ENCODE measurements at regions not wholly inside any gene's neighbourhood (a gene's known extent, or its start where the extent isn't known, plus 50 kb on each side); places are given as distances from the start of the nearest gene placed in this dataset.

DNA sequence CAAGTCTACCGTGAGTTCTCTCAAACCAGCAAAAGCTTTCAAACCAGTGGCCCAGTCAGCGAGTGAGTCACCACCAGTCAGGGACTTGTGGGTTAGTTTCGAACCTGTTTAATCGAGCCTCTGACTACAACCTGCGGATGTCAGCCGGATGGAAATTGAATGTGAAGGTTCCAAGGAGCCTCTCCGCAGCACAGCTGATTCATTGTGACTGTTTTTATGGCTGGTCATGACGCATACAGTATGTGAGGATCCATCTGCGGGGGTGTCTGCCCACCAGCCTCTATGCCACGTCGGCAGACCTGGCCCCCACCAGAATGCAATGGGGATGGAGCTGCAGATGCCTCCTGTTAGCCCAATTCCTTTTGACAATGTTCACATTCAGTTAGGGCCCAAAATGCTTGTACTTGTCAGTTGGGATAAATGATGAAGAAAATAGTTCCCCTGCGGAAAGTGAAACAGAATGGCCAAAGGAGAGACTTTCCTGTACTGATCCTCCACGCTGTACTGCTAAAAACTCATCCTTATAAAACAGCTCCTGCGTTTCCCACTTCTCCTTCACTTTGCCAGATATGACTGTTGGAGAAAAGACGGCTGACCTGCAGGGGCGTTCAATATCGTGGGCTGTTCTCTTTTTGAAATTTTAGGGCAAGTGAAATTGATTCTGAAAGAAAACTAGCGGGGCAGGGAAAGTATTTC, 206.6 kb downstream of the TFAP2B start:
- Mint-ChIP-seq H3K4me3 (ENCODE audit: unreplicated experiment) (no peak overlapping the region), H3K27ac (ENCODE audit: unreplicated experiment) (no peak overlapping the region), H3K36me3 (ENCODE audit: low read depth, unreplicated experiment) (no peaks in the 10 kb centered on the region), H3K4me1 (ENCODE audit: low read depth, unreplicated experiment) (peaks cover 20% of the 10 kb centered on the region), H3K27me3 (ENCODE audit: low read depth, unreplicated experiment) (no peaks in the 10 kb centered on the region), H3K9me3 (ENCODE audit: unreplicated experiment) (no peaks in the 10 kb centered on the region)
- Histone ChIP-seq H3K4me3 (ENCODE audit: insufficient read depth, low read depth, low read length) (no peak overlapping the region), H3K27me3 (ENCODE audit: insufficient read depth, low read length) (no peaks in the 10 kb centered on the region), H3K4me2 (ENCODE audit: low read length) (no peak overlapping the region), H3K27ac (ENCODE audit: low read depth, low read length) (peak overlapping the region; percentile 40), H3K79me2 (ENCODE audit: insufficient read depth, low read length) (no peaks in the 10 kb centered on the region), H3K9ac (ENCODE audit: low read length) (peak overlapping the region; percentile 19), H3K9me3 (ENCODE audit: insufficient read depth, low read depth, low read length) (no peaks in the 10 kb centered on the region), H4K20me1 (ENCODE audit: insufficient read depth, low read length) (no peaks in the 10 kb centered on the region), H3K36me3 (ENCODE audit: insufficient read depth, low read length) (no peaks in the 10 kb centered on the region), H2AFZ (ENCODE audit: low read depth, low read length) (no peak overlapping the region), H3K4me1 (ENCODE audit: insufficient read depth, low read length) (peaks cover 4% of the 10 kb centered on the region)
- no peak for TF ChIP-seq EZH2 (IDR thresholded peaks at IDR 0.05; ENCODE audit: insufficient read depth, low read length)
- TF ChIP-seq, protein P1, sequence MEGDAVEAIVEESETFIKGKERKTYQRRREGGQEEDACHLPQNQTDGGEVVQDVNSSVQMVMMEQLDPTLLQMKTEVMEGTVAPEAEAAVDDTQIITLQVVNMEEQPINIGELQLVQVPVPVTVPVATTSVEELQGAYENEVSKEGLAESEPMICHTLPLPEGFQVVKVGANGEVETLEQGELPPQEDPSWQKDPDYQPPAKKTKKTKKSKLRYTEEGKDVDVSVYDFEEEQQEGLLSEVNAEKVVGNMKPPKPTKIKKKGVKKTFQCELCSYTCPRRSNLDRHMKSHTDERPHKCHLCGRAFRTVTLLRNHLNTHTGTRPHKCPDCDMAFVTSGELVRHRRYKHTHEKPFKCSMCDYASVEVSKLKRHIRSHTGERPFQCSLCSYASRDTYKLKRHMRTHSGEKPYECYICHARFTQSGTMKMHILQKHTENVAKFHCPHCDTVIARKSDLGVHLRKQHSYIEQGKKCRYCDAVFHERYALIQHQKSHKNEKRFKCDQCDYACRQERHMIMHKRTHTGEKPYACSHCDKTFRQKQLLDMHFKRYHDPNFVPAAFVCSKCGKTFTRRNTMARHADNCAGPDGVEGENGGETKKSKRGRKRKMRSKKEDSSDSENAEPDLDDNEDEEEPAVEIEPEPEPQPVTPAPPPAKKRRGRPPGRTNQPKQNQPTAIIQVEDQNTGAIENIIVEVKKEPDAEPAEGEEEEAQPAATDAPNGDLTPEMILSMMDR (IDR thresholded peaks at IDR 0.05; ENCODE audit: insufficient read depth, low read depth, low read length) = no peak
- FAIRE-seq = no peak
- DNase-seq (ENCODE audit: low read depth) = peak; percentile 75

DNA sequence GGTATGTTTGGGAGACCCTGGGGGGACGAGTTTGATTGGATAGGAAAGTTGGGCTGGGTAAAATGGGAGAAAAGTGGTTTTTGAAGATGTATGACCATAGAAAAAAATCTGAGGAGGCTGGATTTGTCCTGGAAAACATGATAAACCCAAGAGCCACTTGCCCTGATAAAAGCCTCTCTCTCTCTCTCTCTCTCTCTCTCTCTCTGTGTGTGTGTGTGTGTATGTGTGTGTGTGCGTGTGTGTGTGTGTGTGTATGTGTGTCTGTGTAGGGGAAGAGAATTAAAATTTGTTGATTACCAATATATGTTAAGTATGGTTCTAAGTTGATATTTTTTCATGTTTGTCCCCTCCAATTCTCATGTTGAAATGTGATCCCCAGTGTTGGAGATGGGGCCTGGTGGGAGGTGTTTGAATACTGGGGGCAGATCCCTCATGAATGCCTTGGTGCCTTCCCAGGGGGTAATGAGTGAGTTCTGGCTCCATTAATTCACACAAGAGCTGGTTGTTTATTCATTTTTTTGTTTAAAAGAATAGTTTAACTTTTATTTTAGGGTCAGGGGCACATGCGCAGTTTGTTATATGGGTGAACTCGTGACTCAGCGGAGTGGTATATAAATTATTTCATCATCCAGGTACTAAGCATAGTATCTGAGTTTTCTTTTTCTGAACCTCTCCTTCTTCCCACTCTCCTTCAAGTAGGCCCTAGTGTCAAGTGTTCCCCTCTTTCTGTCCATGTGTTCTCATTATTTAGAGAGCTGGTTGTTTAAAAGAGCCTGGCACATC, 208.8 kb downstream of the TFAP2B start:
- TF ChIP-seq, protein P1 (IDR thresholded peaks at IDR 0.05; ENCODE audit: insufficient read depth, low read depth, low read length) = no peak
- TF ChIP-seq EZH2 (IDR thresholded peaks at IDR 0.05; ENCODE audit: insufficient read depth, low read length) = no peak
- H4K20me1 ChIP-seq (ENCODE audit: insufficient read depth, low read length) = no peaks in the 10 kb centered on the region
- no peak overlapping the region for H3K4me3 ChIP-seq (ENCODE audit: insufficient read depth, low read depth, low read length)
- H3K27ac Mint-ChIP-seq (ENCODE audit: unreplicated experiment) = no peak overlapping the region
- H3K4me1 ChIP-seq (ENCODE audit: insufficient read depth, low read length) = peaks cover 4% of the 10 kb centered on the region
- FAIRE-seq (no peak), DNase-seq (ENCODE audit: low read depth) (peak; percentile 5)
- no peak overlapping the region for H3K9ac ChIP-seq (ENCODE audit: low read length)
- no peak overlapping the region for H3K4me3 Mint-ChIP-seq (ENCODE audit: unreplicated experiment)
- H3K9me3 Mint-ChIP-seq (ENCODE audit: unreplicated experiment) = no peaks in the 10 kb centered on the region
- H3K4me2 ChIP-seq (ENCODE audit: low read length) = no peak overlapping the region
- H3K36me3 ChIP-seq (ENCODE audit: insufficient read depth, low read length) = no peaks in the 10 kb centered on the region
- H3K27me3 Mint-ChIP-seq (ENCODE audit: low read depth, unreplicated experiment) = no peaks in the 10 kb centered on the region
- H3K79me2 ChIP-seq (ENCODE audit: insufficient read depth, low read length) = no peaks in the 10 kb centered on the region
- H2AFZ ChIP-seq (ENCODE audit: low read depth, low read length) = no peak overlapping the region
- H3K27me3 ChIP-seq (ENCODE audit: insufficient read depth, low read length) = no peaks in the 10 kb centered on the region
- H3K27ac ChIP-seq (ENCODE audit: low read depth, low read length) = no peak overlapping the region
- no peaks in the 10 kb centered on the region for H3K36me3 Mint-ChIP-seq (ENCODE audit: low read depth, unreplicated experiment)
- no peaks in the 10 kb centered on the region for H3K9me3 ChIP-seq (ENCODE audit: insufficient read depth, low read depth, low read length)
- H3K4me1 Mint-ChIP-seq (ENCODE audit: low read depth, unreplicated experiment) = peaks cover 20% of the 10 kb centered on the region

DNA sequence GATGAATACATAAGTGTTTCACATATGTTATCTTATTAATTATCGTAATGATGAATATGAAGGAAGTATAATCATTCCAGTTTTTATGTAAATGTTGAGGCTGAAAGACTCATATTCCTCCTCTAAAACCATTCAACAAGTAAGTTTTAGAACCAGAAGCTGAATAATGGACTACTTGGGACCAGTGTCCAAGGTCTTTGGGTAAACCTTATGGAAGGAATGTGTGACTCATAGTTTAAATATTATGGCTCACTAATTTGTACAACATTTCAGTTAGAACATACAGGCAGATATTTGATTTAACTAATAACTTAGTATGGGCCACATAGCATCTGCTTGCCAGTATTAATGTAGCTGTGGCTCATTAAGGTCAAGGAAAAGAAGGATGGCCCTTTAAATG, 209.6 kb downstream of the TFAP2B start:
- Mint-ChIP-seq H3K4me3 (ENCODE audit: unreplicated experiment) (no peak overlapping the region), H3K27me3 (ENCODE audit: low read depth, unreplicated experiment) (no peaks in the 10 kb centered on the region), H3K27ac (ENCODE audit: unreplicated experiment) (no peak overlapping the region), H3K9me3 (ENCODE audit: unreplicated experiment) (no peaks in the 10 kb centered on the region), H3K4me1 (ENCODE audit: low read depth, unreplicated experiment) (peaks cover 20% of the 10 kb centered on the region), H3K36me3 (ENCODE audit: low read depth, unreplicated experiment) (no peaks in the 10 kb centered on the region)
- Histone ChIP-seq H3K27me3 (ENCODE audit: insufficient read depth, low read length) (no peaks in the 10 kb centered on the region), H4K20me1 (ENCODE audit: insufficient read depth, low read length) (no peaks in the 10 kb centered on the region), H3K79me2 (ENCODE audit: insufficient read depth, low read length) (no peaks in the 10 kb centered on the region), H3K4me3 (ENCODE audit: insufficient read depth, low read depth, low read length) (no peak overlapping the region), H3K4me2 (ENCODE audit: low read length) (no peak overlapping the region), H3K4me1 (ENCODE audit: insufficient read depth, low read length) (peaks cover 4% of the 10 kb centered on the region), H3K9me3 (ENCODE audit: insufficient read depth, low read depth, low read length) (no peaks in the 10 kb centered on the region), H3K36me3 (ENCODE audit: insufficient read depth, low read length) (no peaks in the 10 kb centered on the region), H2AFZ (ENCODE audit: low read depth, low read length) (no peak overlapping the region), H3K27ac (ENCODE audit: low read depth, low read length) (no peak overlapping the region), H3K9ac (ENCODE audit: low read length) (no peak overlapping the region)
- TF ChIP-seq, protein P1 (IDR thresholded peaks at IDR 0.05; ENCODE audit: insufficient read depth, low read depth, low read length) = no peak
- TF ChIP-seq EZH2 (IDR thresholded peaks at IDR 0.05; ENCODE audit: insufficient read depth, low read length) = no peak
- DNase-seq (ENCODE audit: low read depth) (peak; percentile 53), FAIRE-seq (no peak)
